GM19238 (cell line): ENCODE measurements at regions not wholly inside any gene's neighbourhood (a gene's known extent, or its start where the extent isn't known, plus 50 kb on each side); places are given as distances from the start of the nearest gene placed in this dataset.
"Not testable (repeated sequence)": the region's sequence is repeated elsewhere in the genome, so short reads cannot be mapped to it uniquely, and the experiment has no call there.

ENCODE experiments used
- DNase-seq: peaks from one replicate; pipeline ENCODE4 v3.0.0; 2011; ENCODE audit warnings: low spot score; ENCODE audit not compliant: insufficient read length

GRCh38 chr10:78207216-78207615, 173.6 kb downstream of the RPS24 start:
- no peak for DNase-seq

GRCh38 chr10:78207776-78208175, 174.1 kb downstream of the RPS24 start:
- DNase-seq: no peak

- DNase-seq: no peak
Observed at GRCh38 chr10:78209970-78210369, 176.3 kb downstream of the RPS24 start.

GRCh38 chr10:78210548-78210947, 176.9 kb downstream of the RPS24 start:
- DNase-seq: no peak

GRCh38 chr10:78210976-78211375, 177.3 kb downstream of the RPS24 start:
- no peak for DNase-seq

- DNase-seq: no peak
Observed at GRCh38 chr10:78211561-78212051, 177.9 kb downstream of the RPS24 start.

GRCh38 chr10:78212060-78212785, 178.6 kb downstream of the RPS24 start:
- DNase-seq: no peak

- no peak for DNase-seq
Observed at GRCh38 chr10:78212786-78213175, 179.1 kb downstream of the RPS24 start.

- no peak for DNase-seq
Observed at GRCh38 chr10:78214955-78215354, 181.3 kb downstream of the RPS24 start.

GRCh38 chr10:78215645-78216044, 182.0 kb downstream of the RPS24 start:
- DNase-seq: no peak

GRCh38 chr10:78217336-78217735, 183.7 kb downstream of the RPS24 start:
- DNase-seq: no peak

GRCh38 chr10:78218798-78219490, 185.3 kb downstream of the RPS24 start:
- DNase-seq: no peak

- not testable (repeated sequence) for DNase-seq
Observed at GRCh38 chr10:78219568-78219967, 185.9 kb downstream of the RPS24 start.

GRCh38 chr10:78220781-78221180, 187.1 kb downstream of the RPS24 start:
- DNase-seq: no peak

GRCh38 chr10:78222096-78222790, 188.6 kb downstream of the RPS24 start:
- no peak for DNase-seq

GRCh38 chr10:78223088-78223487, 189.4 kb downstream of the RPS24 start:
- no peak for DNase-seq

GRCh38 chr10:78224602-78225001, 190.9 kb downstream of the RPS24 start:
- no peak for DNase-seq

GRCh38 chr10:78225594-78225993, 191.9 kb downstream of the RPS24 start:
- DNase-seq: no peak

- no peak for DNase-seq
Observed at GRCh38 chr10:78229489-78229888, 195.8 kb downstream of the RPS24 start.

GRCh38 chr10:78229950-78230675, 196.4 kb downstream of the RPS24 start:
- DNase-seq: no peak

- no peak for DNase-seq
Observed at GRCh38 chr10:78231327-78231726, 197.7 kb downstream of the RPS24 start.

- DNase-seq: no peak
Observed at GRCh38 chr10:78231939-78232338, 198.3 kb downstream of the RPS24 start.
